ENCODE measurements at regions not wholly inside any gene's neighbourhood (a gene's known extent, or its start where the extent isn't known, plus 50 kb on each side); places are given as distances from the start of the nearest gene placed in this dataset.

DNA sequence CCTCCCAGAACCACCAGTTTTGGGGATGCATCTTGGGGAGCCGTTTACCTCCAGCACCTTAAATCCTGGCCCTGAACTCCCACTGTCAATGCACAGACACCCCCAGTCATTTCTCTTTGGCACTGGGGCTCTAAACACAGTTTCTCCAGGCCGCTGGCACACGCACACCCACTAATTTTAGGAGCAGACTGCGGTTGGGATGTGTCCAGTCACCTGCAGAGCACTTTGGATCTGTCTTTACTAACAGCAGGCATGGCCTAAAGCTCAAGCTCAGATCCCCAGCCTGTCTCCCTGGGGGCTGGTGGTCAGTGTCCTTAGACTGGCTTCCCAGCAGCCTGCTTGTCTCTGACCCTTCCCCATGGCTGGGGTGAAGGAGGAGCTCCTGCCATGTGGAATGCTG lies 49.9 kb downstream of the SYNE3 start:
- DNase-seq: no peak

DNA sequence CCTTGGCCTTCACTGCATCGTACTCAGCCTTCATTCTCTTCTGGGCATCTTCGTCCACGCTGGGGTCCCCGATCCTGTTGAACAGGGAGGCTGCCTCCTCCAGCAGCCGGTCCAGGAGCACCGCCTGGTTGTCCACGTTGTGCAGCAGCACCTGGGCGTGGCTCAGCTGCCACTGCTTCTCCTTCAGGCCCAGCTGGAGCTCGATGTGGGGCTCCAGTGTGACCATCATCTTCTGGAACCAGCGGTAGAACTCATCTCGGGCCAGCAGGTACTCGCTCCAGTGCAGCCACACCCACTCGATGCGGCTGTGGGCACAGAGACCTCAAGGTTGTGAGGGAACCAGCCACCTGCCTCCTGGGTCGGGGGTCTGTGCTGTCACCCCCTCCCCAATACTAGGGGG lies 50.5 kb downstream of the SYNE3 start:
- no peak for DNase-seq

DNA sequence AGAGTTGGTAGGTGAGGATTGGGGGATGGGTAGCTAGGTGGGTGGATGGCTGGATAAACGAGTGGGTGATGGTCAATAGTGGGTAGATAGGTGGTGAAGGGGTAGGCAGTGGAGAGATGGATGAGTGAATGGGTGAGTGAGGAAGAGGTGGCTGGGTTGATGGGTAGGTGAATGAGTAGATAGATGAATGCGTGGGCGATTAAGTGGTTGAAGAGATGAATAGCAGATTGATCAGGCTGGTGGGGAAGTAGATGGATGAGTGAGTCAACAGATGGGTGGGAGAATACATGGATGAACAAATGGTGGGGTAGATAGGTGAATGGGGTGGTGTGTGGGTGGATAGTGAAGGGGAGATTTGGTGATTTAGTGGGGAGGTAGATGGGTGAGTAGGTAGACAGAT lies 51.1 kb downstream of the SYNE3 start:
- DNase-seq: no peak

DNA sequence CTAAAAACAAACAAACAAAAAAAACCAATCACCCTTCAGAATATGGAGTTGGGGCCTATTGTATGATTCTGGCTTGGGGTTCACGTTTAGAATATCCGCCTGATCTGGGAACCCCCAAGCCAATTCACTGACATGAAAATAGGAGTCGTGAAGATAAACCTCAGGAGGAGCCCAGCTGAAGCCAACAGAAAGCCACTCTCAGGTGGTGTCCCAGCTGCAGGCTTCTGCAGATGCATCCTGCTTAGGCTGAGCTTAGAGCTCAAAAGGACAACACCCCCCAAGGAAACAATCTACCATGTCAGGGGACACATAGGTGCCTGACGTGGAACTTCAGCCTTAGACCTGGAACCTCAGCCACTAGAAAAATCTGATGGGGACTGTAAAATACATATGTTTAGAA lies 51.9 kb downstream of the SYNE3 start:
- no peak for DNase-seq

DNA sequence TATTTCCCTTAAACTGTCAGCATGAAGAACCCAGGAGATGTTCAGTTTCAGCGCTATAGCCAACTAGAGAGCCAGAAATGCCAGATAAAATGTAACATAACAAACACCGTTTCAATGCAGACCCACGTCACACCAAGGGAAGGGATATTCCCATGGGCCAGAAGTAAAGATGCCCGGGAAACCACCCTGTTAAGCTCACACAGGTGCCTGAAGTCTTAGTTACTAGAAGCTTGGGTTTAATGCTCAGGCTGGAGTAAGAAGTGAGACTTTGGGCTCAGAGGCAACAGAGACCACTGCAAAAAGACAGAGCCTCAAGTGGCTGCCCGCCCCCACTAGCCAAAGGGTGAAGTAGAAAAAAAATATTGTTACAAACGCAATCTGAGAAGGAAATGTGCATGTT lies 52.3 kb downstream of the SYNE3 start:
- DNase-seq: no peak

DNA sequence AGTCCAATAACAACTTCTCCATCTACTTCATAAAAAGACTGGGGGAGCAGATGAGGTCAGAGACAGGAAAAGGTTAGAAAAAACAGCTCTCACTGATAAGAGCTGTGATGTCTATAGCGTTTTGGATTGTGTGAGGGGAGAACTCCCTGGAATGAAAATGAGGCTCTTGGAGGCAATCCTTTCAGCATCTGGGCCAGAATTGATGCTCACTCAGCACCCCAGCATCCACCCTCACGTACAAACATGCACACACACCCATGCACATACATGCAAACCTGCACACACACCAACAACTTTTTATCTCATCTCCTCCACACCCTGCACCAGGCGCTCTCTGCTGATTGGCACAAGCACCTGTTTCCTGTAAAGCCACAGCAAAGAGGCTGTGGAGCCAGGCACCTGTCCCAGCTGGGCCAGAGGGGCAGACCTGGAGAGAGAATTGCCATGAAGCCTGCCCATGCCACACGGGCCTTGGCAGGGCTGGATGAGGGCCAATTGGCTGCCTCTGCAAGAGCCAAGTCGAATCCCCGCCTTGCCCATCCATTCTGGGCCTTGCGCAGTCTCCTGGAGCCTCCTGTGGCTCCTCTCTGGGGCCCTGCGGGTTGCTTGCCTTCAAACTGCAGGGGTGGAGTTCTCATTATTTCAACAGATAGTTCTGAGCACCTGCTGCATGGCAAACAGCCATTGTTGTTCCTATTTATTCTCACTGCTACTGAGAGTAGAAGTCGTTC lies 53.1 kb downstream of the SYNE3 start:
- DNase-seq: peak; percentile 12

DNA sequence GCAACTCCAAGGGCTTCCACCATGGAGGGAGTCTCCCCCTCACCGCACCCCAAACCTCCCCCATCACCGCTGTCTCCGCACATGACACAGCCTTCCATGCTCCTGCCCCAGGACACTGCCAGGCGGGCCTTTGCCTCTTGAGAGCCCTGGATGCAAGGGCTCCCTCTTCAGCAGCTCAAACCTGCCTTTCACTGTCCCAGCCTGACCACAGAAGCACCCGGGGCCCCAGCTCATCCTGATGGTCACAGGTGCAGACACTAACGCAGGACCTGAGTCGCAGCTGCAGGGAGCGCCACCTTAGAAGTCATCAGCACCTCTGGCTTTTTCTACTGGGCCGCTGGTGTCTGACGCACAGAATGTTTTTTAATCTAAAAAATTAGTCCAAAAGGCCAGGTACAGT lies 54.0 kb downstream of the SYNE3 start:
- DNase-seq: no peak

DNA sequence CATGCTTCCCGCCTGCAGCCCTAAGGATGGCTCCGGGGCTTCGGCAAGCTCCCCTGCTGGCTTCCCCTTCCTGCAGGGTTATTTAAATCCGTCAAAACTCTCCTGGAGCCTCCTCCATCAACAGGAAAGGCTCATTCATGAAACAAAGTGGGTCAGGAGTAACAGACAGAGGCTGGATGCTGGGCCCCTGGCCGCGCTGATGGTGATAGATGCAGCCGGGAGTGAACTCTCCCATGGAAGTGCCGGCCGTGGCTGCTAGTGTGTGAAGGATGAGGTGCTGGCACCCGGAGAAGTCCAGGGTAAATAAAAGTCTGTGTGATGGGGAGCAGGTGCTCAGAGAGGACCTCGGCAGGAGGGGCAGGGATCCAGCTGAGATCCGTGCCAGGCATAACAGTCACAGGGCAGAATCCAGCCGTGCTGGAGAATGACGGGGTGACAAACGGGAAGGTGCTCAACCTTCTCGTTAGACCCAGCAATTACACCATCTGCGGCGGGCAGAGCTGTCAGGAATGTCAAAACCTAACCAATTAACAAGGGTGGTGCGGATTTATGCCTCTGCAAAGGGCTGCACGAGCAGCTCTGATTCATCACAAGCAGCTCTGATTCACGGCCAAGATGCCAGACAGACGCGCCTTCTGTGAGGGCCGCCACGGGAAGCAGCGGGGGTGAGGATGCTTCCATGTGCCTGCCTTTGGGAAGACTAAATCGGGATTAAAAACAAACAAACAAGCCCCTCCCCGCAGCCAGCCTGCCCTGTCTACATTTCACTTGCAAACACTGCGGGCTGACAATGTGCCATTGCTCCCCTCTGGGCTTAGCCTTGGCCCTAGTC lies 55.6 kb downstream of the SYNE3 start:
- DNase-seq: no peak

DNA sequence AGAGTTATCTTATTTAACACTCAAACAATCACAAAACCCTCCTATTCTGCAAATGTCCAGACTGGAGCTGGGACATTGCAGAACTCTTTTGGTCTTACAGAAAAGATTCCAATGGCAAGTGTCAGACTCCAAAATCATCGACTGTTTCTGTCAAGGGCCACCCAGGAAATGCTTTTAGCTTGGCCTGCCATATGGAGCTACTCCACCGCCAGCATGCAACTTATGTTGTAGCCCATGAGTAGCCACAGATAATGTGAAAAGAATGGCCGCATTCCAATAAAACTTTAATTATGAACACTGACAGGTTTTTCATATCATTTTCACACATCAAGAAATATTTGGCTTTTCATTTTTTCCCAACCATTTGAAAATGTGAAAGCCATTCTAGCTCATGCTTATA lies 57.5 kb downstream of the SYNE3 start:
- no peak for DNase-seq

DNA sequence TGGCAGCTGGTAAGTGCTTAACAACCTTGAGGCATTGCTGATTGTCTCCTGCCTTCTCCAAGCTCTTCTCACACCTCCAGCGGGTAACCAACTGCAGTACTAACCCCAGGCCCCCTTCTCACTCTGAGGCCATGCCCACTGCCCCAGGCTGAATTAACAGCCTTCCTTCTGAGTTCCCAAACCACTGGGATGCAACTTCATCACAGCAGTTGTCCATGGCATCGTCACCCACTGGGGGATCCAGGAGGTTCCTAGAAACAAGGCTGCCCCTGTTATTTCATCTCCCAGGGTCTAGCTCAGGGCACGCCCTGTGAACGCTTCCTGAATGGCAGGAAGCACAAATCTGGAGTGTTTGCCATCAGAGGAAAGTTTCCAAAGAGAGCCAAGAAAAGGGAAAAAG lies 58.0 kb downstream of the SYNE3 start:
- DNase-seq: no peak

DNA sequence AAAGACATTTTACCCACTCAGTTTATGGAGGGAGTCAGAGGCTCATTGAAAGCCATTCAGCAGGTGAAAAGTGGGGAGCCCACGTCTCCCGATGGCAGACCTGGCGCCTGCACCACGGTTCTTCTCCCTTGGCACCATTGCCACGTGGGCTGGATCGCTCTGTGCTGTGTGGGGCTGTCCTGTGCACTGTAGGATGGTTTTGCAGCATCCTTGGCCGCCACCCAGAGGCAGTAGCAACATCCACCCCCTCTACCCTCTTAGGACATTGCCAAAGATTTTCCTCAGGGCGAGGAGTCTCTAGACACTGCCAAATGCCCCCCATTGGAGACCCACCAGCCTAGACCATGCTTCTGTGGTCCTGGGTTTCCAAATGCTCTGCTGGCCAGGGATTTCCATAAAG lies 60.2 kb downstream of the SYNE3 start:
- DNase-seq: no peak

DNA sequence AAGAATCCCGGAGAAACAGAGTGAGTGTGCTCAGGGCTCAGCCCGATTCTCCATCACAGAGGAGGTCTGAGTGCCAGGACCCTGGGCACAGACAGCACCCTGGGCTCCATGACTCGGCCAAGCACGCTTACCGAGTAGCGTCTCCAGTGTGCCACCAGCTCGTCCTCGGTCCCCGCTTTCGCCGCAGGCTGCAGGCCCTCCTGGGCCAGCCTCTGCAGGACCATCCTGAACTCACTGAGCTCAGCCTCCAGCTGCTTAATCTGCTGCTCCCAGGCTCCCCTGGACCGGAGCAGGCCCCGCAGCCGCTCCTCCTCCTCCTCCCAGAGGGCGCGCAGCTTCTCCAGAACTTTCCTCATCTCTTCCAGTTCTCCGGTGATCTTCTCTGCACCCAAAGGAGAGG lies 61.2 kb downstream of the SYNE3 start:
- DNase-seq: no peak

DNA sequence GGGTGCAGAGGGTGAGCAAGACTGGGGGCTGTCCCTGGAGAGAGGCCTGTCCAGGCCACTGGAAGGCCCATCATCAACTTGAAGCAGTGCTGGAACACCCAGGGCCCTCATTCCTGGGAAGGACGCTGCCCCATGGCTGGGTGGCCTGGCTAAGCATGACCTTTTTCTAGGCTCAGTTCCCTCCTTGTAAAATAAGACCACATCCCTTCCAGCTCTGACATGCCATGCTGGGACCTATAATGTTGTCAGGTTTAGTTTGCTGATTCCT lies 62.8 kb downstream of the SYNE3 start:
- no peak for DNase-seq

DNA sequence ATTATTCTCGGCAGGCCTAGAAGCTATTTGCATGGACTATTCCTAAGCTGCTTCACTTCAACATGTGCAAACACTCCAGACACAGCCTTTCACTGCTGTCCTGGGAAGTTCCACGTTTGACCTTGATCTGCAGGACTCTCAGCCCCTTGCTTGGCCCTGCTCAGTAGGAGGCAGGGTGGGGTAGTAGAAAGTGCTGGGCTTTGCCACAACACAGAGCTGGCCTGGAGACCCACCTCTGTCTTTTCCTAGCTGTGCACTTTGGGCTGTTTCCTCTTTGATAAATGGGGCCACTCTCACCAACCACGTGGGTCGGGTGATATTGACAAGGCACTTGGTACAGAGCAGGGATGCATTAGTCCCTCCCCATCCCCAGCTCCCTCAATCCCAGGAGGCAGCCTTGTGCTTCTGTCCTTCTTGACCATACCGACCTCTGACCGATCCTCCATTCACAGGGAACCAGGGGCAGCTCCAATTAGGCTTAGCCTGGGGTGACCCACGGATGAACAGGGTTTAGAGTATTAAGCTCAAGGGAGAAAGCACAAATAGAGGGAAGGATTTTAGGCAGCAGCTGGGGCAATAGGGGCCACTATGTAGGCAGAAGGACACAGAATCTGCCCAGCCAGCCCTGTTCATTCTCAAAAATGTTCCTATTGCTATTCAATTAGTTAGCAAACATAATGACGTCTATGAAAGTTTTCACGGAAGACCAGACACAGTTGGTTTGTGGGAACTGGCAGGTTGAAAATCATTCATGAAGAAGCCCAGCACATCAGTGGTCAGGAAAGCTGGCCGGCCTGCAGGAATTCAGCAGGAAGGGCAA lies 63.3 kb downstream of the SYNE3 start:
- DNase-seq: no peak

DNA sequence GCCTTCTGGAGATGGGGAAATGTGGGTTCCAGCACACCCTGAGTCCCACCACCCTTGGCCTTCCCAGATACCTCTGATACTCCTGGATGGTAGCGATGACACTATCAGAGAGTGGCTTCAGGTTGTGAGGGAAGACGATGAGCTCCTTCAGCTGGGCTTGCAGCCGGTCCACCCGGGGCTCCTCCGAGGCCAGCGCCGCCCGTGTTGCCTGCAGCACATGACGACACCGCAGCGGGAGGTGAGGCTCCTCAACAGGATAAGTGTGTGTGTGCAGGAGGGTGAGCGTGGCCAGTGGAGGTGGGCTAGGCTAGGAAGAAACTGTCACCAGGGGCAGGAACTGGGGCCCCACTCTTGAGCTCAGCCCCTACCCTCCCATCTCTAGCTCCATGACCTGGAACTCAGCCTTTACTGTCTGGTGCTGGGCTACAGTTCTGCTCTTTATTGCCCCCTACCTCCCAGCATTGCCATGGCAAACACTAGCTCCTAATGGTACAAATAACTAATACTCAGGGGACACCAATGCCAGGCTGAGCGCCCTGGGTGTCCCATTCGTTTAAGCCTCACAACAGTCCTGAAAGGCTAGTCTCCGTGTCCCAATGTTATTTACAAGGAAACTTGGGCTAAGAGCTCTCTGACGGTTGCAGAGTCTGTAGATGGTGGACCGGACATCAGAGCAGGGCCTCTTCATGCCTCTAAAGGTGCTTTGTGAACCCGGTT lies 64.1 kb downstream of the SYNE3 start:
- no peak for DNase-seq

DNA sequence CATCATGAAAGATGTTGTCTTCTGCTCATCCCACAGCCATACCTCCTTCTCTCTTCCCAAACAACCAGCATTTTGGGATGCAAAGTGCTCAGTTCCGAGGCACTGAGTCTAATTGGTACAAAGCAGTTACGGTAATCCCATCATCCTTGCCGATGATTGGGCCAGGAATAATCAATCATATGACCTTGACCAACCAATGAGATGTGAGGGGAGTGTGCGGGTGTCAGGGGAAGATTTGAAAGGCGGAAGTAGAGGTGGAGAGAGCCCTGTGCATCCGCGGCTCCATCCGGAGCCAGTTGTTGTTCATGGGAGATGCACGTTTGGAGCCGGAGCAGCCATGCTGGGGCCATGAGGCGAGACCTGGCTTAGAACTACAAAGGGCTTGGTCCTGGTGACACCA lies 67.3 kb downstream of the SYNE3 start:
- no peak for DNase-seq

DNA sequence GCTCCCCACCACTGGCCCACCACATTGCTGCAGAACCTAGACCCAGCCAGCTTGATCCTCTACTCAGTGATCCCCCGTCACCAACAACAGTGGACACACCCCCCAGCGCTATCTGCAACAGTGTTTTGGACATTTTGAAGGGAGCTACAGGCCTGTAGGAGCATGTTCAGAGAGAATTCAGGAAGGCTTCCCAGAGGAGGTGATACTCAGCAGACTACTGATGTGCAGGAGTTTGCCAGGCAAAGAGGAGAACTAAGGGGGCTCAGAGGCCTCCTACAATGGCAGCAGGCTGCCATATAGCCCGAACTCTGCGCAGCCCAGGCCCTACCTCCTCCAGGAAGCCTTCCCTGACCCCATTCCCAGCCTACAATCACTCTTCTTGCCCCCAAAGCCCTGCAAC lies 70.0 kb downstream of the SYNE3 start:
- no peak for DNase-seq

DNA sequence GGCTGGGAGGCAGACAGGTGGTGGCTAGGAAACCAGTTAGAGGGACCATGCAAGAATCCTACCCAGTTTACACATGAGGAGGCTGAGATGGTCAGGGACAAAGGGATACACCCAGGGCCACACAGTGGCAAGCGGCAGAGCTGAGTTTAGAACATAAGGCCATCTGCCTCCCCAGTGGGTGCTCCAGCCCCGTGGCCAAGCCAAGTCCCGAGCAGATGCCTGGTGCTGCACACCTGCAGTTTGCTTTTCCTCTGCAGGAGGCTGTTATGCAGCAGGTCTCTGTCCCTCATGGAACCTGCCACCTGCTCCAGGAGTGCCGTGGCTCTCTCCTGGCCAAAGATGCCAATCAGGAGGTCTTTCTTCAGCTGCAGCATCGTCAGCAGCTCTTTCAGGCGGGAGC lies 70.8 kb downstream of the SYNE3 start:
- no peak for DNase-seq

DNA sequence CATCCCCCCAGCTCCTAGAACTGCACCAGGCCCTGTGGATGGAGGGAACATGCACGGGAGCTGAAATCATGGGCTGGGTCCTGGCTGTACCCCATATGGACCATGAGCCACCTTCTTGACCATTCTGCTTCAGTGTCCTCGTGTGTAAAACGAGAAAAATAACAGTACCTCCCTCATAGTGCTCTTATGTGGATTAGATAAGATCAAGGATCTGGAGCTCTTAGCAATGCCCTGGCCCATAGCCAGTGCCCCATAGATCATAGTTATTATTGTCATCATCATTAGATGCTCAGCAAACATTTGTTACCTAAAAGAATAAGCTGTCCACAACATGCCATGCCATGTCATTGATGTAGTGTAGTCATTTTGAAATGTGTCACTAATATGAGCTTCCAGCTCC lies 71.3 kb downstream of the SYNE3 start:
- no peak for DNase-seq

DNA sequence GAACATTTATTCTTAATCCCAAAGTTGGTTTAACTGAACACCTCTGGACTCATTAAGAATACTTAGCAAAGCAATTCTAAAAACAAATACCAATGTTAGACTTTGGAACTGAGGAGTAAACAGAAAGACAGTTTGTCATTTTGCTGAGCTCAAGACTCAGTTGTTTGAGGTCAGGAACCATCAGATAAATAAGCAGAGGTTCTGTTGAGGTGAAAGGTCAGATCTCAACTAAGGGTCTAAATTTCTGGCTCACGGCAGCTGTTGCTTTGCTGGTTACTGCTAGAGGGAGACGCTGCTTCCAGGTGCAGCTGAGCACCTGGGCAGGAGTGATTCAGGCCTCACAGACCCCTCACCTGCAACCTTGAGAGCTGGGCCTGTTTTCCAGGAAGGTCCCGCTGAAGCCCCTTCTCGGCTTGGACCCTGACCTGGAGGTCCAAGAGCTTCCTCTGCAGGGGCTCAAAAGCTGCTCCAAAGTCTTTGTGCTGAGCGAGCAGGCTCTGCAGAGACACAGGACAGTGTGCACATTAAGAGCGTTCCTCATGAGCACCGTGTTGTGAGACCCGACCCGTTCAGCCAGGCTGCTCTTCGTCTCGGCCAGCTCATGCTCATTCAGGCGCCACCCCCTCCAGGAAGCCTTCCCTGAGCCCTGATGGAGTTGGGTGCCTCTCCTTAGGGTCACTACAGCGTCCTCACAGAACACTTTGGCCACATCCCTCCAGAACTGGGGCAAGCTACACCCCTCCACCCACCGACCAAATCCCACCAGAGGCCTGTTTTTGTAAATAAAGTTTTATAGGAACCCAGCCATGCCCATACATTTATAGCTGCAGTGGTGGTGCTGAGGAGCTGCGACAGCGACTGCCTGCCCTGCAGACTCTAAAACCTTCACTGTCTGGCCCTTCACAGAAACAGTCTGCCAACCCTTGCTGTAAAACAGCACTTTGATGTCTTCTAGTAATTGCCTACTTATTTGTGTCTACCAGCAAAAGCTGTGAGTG lies 72.0 kb downstream of the SYNE3 start:
- no peak for DNase-seq

DNA sequence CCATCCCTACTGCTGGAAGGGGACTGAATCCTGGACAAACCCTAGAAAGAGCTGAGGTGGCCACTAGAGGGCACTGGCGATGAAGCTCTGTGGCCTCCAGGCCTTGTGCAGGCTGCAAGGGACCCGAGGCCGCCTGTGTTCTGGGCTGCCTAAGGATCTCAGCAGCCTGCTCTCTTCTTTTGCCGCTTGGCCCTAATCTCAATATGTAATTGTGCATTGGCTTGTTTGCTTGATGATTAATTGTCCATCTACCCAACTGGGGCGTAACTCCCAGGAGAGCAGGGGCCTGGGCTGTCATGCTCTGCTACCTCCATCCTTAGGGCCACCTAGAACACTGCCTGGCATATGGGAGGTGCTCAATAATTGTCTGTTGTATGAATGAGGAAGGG lies 73.8 kb downstream of the SYNE3 start:
- DNase-seq: peak; percentile 61

DNA sequence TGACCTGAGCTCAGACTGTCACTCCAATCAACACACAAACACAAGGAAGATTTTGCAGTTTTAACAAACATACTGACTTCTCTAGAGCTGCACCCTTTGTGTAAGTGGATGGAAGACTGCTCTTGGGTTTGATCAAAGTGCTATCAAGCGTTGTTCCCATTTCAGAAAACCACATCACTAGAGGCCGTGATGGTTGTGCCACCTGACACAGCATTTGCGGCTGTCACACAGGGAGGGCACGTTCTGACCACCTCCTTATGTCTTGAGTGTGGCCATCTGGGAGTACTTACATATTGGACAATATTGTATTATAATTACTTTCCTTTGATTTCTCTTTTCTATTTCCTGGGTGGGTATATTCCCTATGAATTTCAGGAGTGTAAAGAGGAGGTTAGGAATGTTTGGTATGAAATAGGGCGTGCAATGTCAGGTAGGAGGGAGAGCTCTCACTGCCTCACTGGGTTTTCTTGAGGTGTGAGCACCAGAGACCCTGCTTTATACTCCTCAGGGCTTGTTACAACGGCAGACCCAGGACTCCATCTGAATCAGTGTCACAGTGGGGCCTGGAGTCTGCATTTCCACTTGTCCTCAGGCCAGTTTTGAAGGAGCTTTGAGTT lies 74.3 kb downstream of the SYNE3 start:
- no peak for DNase-seq

Measured in activated CD4-positive, alpha-beta T cell treated with anti-CD3 and anti-CD28 coated beads for 1 hour (primary cell).